Body of pancreas (tissue), 4 donors: ENCODE measurements at regions not wholly inside any gene's neighbourhood (a gene's known extent, or its start where the extent isn't known, plus 50 kb on each side); places are given as distances from the start of the nearest gene placed in this dataset.

ENCODE experiments used
- POLR2A ChIP-seq, 3 donors: fragments of 450-650 bp; IDR thresholded peaks; one replicate each; pipeline ENCODE4 v1.6.1; 2016; ENCODE audit warnings: antibody characterized with exemption in 3 of 3, mild to moderate bottlenecking in 2 of 3
- TF ChIP-seq, protein P1 (sequence below), 7 experiments: fragments of 450-650 bp in 4 of 7; fragments of 200-600 bp in 3 of 7; sonication (generic) in 3 of 7; IDR thresholded peaks; one replicate each; pipeline ENCODE4 v1.5.1; 2016 to 2019; ENCODE audit warnings: antibody characterized with exemption in 7 of 7

- no peak for TF ChIP-seq POLR2A (IDR thresholded peaks at IDR 0.05)
- TF ChIP-seq, protein P1, sequence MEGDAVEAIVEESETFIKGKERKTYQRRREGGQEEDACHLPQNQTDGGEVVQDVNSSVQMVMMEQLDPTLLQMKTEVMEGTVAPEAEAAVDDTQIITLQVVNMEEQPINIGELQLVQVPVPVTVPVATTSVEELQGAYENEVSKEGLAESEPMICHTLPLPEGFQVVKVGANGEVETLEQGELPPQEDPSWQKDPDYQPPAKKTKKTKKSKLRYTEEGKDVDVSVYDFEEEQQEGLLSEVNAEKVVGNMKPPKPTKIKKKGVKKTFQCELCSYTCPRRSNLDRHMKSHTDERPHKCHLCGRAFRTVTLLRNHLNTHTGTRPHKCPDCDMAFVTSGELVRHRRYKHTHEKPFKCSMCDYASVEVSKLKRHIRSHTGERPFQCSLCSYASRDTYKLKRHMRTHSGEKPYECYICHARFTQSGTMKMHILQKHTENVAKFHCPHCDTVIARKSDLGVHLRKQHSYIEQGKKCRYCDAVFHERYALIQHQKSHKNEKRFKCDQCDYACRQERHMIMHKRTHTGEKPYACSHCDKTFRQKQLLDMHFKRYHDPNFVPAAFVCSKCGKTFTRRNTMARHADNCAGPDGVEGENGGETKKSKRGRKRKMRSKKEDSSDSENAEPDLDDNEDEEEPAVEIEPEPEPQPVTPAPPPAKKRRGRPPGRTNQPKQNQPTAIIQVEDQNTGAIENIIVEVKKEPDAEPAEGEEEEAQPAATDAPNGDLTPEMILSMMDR (IDR thresholded peaks at IDR 0.05) = no peak
Measured at GRCh38 chr4:126742885-126743284, 889.9 kb upstream of the INTU start.
